ENCODE measurements at regions not wholly inside any gene's neighbourhood (a gene's known extent, or its start where the extent isn't known, plus 50 kb on each side); places are given as distances from the start of the nearest gene placed in this dataset.

DNA sequence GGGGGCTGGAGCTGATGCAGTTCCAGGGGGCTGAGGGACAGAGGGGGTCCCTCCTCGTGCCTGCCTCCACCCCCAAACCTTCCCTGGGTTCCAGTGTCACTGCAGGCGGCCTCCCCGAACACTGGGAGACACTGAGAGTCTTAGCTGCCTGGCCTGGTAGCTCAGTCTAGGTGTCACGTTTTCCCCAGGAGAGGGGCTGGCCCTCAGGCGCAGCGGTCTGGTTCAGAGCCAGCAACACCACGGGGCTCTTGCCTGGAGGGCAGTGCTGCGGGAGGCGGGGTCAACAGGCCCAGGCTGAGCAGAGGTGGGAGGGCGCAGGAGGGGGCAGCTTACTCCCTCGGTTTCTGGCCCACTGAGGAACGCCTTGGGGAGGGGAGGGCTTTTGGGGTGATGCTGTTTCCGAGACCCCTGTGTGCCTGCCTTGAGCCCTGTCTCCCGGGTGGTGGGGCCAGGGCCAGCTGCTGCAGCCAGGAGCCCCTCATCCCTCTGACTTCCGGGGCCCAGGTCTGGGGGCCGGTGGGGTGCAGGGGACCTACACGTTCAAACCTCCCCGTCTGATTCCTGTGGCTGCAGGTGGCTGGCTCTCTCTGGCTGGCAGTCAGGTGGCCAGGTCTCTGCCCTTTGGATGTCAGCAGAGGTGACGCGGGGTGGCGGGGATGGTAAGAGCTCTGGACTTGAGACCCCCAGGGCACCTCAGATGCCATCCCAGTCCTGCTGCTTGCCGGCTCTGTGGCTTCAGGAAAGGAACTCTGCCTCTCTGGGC is 89.3 kb upstream of the GSE1 start (continued):
- TF ChIP-seq, protein P1, sequence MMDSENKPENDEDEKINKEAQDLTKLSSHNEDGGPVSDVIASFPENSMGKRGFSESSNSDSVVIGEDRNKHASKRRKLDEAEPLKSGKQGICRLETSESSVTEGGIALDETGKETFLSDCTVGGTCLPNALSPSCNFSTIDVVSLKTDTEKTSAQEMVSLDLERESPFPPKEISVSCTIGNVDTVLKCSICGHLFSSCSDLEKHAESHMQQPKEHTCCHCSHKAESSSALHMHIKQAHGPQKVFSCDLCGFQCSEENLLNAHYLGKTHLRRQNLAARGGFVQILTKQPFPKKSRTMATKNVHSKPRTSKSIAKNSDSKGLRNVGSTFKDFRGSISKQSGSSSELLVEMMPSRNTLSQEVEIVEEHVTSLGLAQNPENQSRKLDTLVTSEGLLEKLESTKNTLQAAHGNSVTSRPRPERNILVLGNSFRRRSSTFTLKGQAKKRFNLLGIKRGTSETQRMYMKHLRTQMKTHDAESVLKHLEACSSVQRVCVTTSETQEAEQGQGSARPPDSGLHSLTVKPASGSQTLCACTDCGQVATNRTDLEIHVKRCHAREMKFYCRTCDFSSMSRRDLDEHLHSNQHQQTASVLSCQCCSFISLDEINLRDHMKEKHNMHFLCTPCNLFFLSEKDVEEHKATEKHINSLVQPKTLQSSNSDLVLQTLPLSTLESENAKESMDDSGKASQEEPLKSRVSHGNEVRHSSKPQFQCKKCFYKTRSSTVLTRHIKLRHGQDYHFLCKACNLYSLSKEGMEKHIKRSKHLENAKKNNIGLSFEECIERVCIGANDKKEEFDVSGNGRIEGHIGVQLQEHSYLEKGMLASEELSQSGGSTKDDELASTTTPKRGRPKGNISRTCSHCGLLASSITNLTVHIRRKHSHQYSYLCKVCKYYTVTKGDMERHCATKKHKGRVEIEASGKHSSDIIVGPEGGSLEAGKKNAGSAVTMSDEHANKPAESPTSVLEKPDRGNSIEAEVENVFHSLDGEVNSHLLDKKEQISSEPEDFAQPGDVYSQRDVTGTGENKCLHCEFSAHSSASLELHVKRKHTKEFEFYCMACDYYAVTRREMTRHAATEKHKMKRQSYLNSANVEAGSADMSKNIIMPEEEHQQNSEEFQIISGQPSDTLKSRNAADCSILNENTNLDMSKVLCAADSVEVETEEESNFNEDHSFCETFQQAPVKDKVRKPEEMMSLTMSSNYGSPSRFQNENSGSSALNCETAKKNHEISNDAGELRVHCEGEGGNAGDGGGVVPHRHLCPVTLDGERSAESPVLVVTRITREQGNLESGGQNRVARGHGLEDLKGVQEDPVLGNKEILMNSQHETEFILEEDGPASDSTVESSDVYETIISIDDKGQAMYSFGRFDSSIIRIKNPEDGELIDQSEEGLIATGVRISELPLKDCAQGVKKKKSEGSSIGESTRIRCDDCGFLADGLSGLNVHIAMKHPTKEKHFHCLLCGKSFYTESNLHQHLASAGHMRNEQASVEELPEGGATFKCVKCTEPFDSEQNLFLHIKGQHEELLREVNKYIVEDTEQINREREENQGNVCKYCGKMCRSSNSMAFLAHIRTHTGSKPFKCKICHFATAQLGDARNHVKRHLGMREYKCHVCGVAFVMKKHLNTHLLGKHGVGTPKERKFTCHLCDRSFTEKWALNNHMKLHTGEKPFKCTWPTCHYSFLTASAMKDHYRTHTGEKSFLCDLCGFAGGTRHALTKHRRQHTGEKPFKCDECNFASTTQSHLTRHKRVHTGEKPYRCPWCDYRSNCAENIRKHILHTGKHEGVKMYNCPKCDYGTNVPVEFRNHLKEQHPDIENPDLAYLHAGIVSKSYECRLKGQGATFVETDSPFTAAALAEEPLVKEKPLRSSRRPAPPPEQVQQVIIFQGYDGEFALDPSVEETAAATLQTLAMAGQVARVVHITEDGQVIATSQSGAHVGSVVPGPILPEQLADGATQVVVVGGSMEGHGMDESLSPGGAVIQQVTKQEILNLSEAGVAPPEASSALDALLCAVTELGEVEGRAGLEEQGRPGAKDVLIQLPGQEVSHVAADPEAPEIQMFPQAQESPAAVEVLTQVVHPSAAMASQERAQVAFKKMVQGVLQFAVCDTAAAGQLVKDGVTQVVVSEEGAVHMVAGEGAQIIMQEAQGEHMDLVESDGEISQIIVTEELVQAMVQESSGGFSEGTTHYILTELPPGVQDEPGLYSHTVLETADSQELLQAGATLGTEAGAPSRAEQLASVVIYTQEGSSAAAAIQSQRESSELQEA (CRISPR knock-in tag; IDR thresholded peaks at IDR 0.05; ENCODE audit: not compliant biosample characterization) = no peak
- TF ChIP-seq RORA (CRISPR knock-in tag; IDR thresholded peaks at IDR 0.05) = no peak
- TF ChIP-seq SATB2 (CRISPR knock-in tag; IDR thresholded peaks at IDR 0.05) = no peak
- no peak; a peak in 1 of 4 replicates for TF ChIP-seq NR2F1 (CRISPR knock-in tag; IDR thresholded peaks at IDR 0.05)
- TF ChIP-seq ZNF431 (CRISPR knock-in tag; IDR thresholded peaks at IDR 0.05; ENCODE audit: borderline replicate concordance, low read depth) = no peak
- TF ChIP-seq, protein P2, sequence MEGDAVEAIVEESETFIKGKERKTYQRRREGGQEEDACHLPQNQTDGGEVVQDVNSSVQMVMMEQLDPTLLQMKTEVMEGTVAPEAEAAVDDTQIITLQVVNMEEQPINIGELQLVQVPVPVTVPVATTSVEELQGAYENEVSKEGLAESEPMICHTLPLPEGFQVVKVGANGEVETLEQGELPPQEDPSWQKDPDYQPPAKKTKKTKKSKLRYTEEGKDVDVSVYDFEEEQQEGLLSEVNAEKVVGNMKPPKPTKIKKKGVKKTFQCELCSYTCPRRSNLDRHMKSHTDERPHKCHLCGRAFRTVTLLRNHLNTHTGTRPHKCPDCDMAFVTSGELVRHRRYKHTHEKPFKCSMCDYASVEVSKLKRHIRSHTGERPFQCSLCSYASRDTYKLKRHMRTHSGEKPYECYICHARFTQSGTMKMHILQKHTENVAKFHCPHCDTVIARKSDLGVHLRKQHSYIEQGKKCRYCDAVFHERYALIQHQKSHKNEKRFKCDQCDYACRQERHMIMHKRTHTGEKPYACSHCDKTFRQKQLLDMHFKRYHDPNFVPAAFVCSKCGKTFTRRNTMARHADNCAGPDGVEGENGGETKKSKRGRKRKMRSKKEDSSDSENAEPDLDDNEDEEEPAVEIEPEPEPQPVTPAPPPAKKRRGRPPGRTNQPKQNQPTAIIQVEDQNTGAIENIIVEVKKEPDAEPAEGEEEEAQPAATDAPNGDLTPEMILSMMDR (CRISPR knock-in tag; IDR thresholded peaks at IDR 0.05) = peak; percentile 38
- no peak for TF ChIP-seq ISX (CRISPR knock-in tag; conservative IDR thresholded peaks at IDR 0.05)
- no peak for TF ChIP-seq ZNF569 (CRISPR knock-in tag; IDR thresholded peaks at IDR 0.05; ENCODE audit: borderline replicate concordance)
- TF ChIP-seq, protein P3, sequence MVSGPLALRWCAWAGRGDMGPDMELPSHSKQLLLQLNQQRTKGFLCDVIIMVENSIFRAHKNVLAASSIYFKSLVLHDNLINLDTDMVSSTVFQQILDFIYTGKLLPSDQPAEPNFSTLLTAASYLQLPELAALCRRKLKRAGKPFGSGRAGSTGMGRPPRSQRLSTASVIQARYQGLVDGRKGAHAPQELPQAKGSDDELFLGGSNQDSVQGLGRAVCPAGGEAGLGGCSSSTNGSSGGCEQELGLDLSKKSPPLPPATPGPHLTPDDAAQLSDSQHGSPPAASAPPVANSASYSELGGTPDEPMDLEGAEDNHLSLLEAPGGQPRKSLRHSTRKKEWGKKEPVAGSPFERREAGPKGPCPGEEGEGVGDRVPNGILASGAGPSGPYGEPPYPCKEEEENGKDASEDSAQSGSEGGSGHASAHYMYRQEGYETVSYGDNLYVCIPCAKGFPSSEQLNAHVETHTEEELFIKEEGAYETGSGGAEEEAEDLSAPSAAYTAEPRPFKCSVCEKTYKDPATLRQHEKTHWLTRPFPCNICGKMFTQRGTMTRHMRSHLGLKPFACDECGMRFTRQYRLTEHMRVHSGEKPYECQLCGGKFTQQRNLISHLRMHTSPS (CRISPR knock-in tag; IDR thresholded peaks at IDR 0.05; ENCODE audit: low read depth) = 0 out of 2 replicates have a peak, but pooled peaks have one; percentile 14
- no peak for TF ChIP-seq SOX6 (IDR thresholded peaks at IDR 0.05)
- no peak for TF ChIP-seq SOX6 (CRISPR knock-in tag; IDR thresholded peaks at IDR 0.05)
- TF ChIP-seq ATF7-NPFF (CRISPR knock-in tag; IDR thresholded peaks at IDR 0.05; ENCODE audit: low read depth) = no peak; the same call in 1 of the 2 replicates
- peak; percentile 58 for TF ChIP-seq XRCC5 (optimal IDR thresholded peaks at IDR 0.05; ENCODE audit: low read length)
- TF ChIP-seq REL (CRISPR knock-in tag; conservative IDR thresholded peaks at IDR 0.05) = no peak
